ENCODE measurements at regions not wholly inside any gene's neighbourhood (a gene's known extent, or its start where the extent isn't known, plus 50 kb on each side); places are given as distances from the start of the nearest gene placed in this dataset.

GRCh38 chr12:86627001-86627400 lies 370.8 kb upstream of the MGAT4C start:
- no peak overlapping the region for H2BK15ac ChIP-seq (ENCODE audit: low read depth, low read length)
- H2BK12ac ChIP-seq (ENCODE audit: insufficient read length, low read depth, low read length) = no peak overlapping the region
- no peak overlapping the region for H4K8ac ChIP-seq (replicated peaks; ENCODE audit: insufficient read length, low read depth, low read length)
- H3K14ac ChIP-seq (ENCODE audit: insufficient read depth, low read length) = no peak overlapping the region
- H3K9me3 ChIP-seq (ENCODE audit: control insufficient read depth, low read depth, low read length) = no peaks in the 10 kb centered on the region
- no peak for TF ChIP-seq CTCF (conservative IDR thresholded peaks at IDR 0.05)
- H3K79me1 ChIP-seq (ENCODE audit: insufficient read depth, low read depth, low read length, poor library complexity, severe bottlenecking) = no peaks in the 10 kb centered on the region
- no peaks in the 10 kb centered on the region for H3K23me2 ChIP-seq (ENCODE audit: insufficient read length, low read depth, low read length, poor library complexity, severe bottlenecking)
- H3K18ac ChIP-seq (ENCODE audit: insufficient read length, low read depth, low read length) = no peak overlapping the region
- DNase-seq = no peak
- no peak overlapping the region for H3T11ph ChIP-seq (ENCODE audit: low read length)
- no peak overlapping the region for H2BK120ac ChIP-seq (ENCODE audit: low read depth, low read length, poor library complexity, severe bottlenecking)
- H4K91ac ChIP-seq (ENCODE audit: insufficient read length, low read depth, low read length) = no peak overlapping the region
- no peak overlapping the region for H3K56ac ChIP-seq (ENCODE audit: insufficient read length, low read depth, low read length)
- no peak overlapping the region for H2AK5ac ChIP-seq (ENCODE audit: insufficient read length, low read length)
- H4K20me1 ChIP-seq (ENCODE audit: control insufficient read depth, insufficient read depth, insufficient read length) = no peaks in the 10 kb centered on the region
- no peak overlapping the region for H2AFZ ChIP-seq (ENCODE audit: low read length)
- no peak overlapping the region for H3K4me3 Mint-ChIP-seq
- no peak overlapping the region for H3K4ac ChIP-seq (ENCODE audit: low read depth, low read length)
- H3K23ac ChIP-seq (ENCODE audit: insufficient read length, low read depth, low read length) = no peak overlapping the region
- peaks cover 48 to 52% of the 10 kb centered on the region in 2 experiments for H3K9me3 Mint-ChIP-seq
- H2BK5ac ChIP-seq (ENCODE audit: insufficient read length, low read length) = no peak overlapping the region
- WGBS (ENCODE audit: extremely low coverage, insufficient read length, low lambda C conversion rate) = no CpG with 5 or more reads among the region's 3 CpGs
- no peak overlapping the region for H3K27ac ChIP-seq (ENCODE audit: insufficient read length, low read depth, low read length)
- no peaks in the 10 kb centered on the region for H3K27me3 ChIP-seq (ENCODE audit: insufficient read depth, low read length)
- no peak overlapping the region for H3K9ac ChIP-seq (ENCODE audit: extremely low read depth, insufficient read length, low read length)
- H3K79me2 ChIP-seq (ENCODE audit: insufficient read depth, low read length) = no peaks in the 10 kb centered on the region
- H3K27ac Mint-ChIP-seq = no peak overlapping the region
- no peak overlapping the region for H3K4me2 ChIP-seq (ENCODE audit: insufficient read depth, insufficient read length, low read length)
- no peak overlapping the region for H4K5ac ChIP-seq (ENCODE audit: insufficient read length, low read depth, low read length)
- H3K4me1 Mint-ChIP-seq = no peaks in the 10 kb centered on the region
- peaks cover 6 to 26% (median 10%) of the 10 kb centered on the region in 3 experiments for H3K36me3 Mint-ChIP-seq (ENCODE audit: insufficient read depth in 1 of 3, low read depth in 3 of 3)
- H3K4me1 ChIP-seq (ENCODE audit: insufficient read depth, low read length) = no peaks in the 10 kb centered on the region
- no peak overlapping the region for H2BK20ac ChIP-seq (ENCODE audit: low read depth, low read length, poor library complexity, severe bottlenecking)
- no peaks in the 10 kb centered on the region; the same call in 1 of the 2 replicates for H3K27me3 Mint-ChIP-seq (ENCODE audit: low read depth)
